ENCODE measurements at regions not wholly inside any gene's neighbourhood (a gene's known extent, or its start where the extent isn't known, plus 50 kb on each side); places are given as distances from the start of the nearest gene placed in this dataset.

DNA sequence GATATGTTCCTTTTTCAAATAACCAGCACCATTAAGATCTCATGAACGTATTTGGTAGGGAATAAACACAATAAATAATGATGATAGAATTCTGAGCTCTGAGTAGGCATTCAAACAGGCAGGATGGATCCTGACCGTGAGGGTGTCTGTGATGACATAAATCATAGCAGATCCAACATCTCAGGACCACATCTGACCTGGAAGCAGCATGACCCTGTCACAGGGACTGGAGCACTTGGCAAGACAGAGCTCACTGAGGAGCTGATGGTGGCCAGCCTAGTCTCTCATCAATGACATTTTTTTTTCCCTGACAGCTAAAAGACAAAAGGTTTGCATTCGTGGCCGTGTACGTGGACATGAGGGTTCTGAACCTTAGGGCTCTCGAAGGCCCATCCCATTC lies 337.5 kb downstream of the NPIPA8 start:
- POLR2A ChIA-PET = no interaction called here
- no TSS peak for BruUV-seq (replicated peaks)
- Mint-ChIP-seq H3K36me3 (ENCODE audit: insufficient read depth, unreplicated experiment) (no peaks in the 10 kb centered on the region), H3K27me3 (ENCODE audit: insufficient read depth, unreplicated experiment) (no peaks in the 10 kb centered on the region), H3K4me3 (ENCODE audit: unreplicated experiment) (no peak overlapping the region), H3K27ac (ENCODE audit: low read depth, unreplicated experiment) (no peak overlapping the region), H3K4me1 (ENCODE audit: insufficient read depth, unreplicated experiment) (no peaks in the 10 kb centered on the region), H3K9me3 (ENCODE audit: unreplicated experiment) (peaks cover 24% of the 10 kb centered on the region)
- CTCF ChIA-PET = no interaction called here
- DNase-seq (ENCODE audit: unreplicated experiment) = no peak
- intact Hi-C loops (cut with micrococcal nuclease) = no loop called here
- TF ChIP-seq, protein P1, sequence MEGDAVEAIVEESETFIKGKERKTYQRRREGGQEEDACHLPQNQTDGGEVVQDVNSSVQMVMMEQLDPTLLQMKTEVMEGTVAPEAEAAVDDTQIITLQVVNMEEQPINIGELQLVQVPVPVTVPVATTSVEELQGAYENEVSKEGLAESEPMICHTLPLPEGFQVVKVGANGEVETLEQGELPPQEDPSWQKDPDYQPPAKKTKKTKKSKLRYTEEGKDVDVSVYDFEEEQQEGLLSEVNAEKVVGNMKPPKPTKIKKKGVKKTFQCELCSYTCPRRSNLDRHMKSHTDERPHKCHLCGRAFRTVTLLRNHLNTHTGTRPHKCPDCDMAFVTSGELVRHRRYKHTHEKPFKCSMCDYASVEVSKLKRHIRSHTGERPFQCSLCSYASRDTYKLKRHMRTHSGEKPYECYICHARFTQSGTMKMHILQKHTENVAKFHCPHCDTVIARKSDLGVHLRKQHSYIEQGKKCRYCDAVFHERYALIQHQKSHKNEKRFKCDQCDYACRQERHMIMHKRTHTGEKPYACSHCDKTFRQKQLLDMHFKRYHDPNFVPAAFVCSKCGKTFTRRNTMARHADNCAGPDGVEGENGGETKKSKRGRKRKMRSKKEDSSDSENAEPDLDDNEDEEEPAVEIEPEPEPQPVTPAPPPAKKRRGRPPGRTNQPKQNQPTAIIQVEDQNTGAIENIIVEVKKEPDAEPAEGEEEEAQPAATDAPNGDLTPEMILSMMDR (IDR thresholded peaks at IDR 0.05; ENCODE audit: unreplicated experiment) = no peak

DNA sequence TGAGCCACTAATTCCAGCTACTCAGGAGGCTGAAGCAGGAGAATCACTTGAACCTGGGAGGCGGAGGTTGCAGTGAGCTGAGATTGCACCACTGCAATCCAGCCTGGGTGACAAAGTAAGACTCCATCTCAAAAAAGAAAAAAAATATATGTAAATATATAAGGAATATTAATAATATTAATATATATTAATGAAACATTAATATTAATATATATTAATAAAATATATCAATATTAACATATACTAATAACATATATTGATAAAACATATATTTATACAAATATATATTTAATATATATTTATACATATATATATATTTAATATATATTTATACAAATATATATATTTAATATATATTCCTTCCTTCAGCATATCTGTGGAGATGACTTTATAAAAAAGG lies 338.0 kb downstream of the NPIPA8 start:
- no peaks in the 10 kb centered on the region for H3K27me3 Mint-ChIP-seq (ENCODE audit: insufficient read depth, unreplicated experiment)
- no peak overlapping the region for H3K27ac Mint-ChIP-seq (ENCODE audit: low read depth, unreplicated experiment)
- ChIA-PET POLR2A (no interaction called here), CTCF (no interaction called here)
- TF ChIP-seq, protein P1 (IDR thresholded peaks at IDR 0.05; ENCODE audit: unreplicated experiment) = no peak
- no TSS peak for BruUV-seq (replicated peaks)
- no peak for DNase-seq (ENCODE audit: unreplicated experiment)
- H3K4me3 Mint-ChIP-seq (ENCODE audit: unreplicated experiment) = no peak overlapping the region
- no peaks in the 10 kb centered on the region for H3K36me3 Mint-ChIP-seq (ENCODE audit: insufficient read depth, unreplicated experiment)
- intact Hi-C loops (cut with micrococcal nuclease) = no loop called here
- no peaks in the 10 kb centered on the region for H3K4me1 Mint-ChIP-seq (ENCODE audit: insufficient read depth, unreplicated experiment)
- peaks cover 26% of the 10 kb centered on the region for H3K9me3 Mint-ChIP-seq (ENCODE audit: unreplicated experiment)

DNA sequence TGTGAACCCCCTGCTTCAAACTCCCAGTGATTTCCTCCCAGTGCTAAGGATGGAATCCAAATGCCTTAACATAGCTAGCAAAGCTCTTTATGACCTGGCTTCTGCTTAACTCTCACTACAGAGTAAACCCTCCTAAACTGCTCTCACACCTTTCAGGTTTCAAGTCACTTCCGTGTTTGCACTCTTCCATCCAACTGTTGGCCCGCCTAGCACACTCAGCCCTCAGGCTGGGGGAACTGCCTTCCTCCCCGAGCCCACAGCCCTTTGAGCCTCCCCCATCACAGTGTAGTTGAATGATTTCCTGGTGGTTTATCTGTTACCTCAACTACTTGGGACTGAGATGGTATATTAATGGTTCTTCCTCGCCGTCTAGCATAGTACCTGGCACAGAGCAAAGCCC lies 342.5 kb downstream of the NPIPA8 start:
- H3K9me3 Mint-ChIP-seq (ENCODE audit: unreplicated experiment) = peaks cover 33% of the 10 kb centered on the region
- H3K36me3 Mint-ChIP-seq (ENCODE audit: insufficient read depth, unreplicated experiment) = no peaks in the 10 kb centered on the region
- TF ChIP-seq, protein P1 (IDR thresholded peaks at IDR 0.05; ENCODE audit: unreplicated experiment) = no peak
- no TSS peak for BruUV-seq (replicated peaks)
- no peak overlapping the region for H3K27ac Mint-ChIP-seq (ENCODE audit: low read depth, unreplicated experiment)
- DNase-seq (ENCODE audit: unreplicated experiment) = no peak
- no peak overlapping the region for H3K4me3 Mint-ChIP-seq (ENCODE audit: unreplicated experiment)
- no peaks in the 10 kb centered on the region for H3K4me1 Mint-ChIP-seq (ENCODE audit: insufficient read depth, unreplicated experiment)
- CTCF ChIA-PET = no interaction called here
- intact Hi-C loops (cut with micrococcal nuclease) = no loop called here
- POLR2A ChIA-PET = no interaction called here
- no peaks in the 10 kb centered on the region for H3K27me3 Mint-ChIP-seq (ENCODE audit: insufficient read depth, unreplicated experiment)

DNA sequence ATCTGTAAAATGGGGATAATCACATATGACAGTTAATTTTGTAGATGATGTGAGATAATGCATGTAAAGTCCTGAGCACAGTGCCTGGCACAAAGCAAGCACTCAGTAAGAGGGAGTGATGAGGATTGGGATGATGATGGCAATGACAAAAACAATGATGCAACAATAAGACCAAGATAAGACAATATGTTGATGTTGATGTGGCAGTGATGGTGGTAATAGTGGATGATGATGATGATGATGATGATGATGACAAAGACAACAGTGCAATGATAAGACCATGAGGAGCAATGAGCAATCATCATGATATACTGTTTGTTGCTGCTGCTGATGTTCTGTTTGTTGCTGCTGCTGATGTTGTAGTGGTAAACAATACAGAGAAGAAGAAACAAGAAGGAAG lies 344.1 kb downstream of the NPIPA8 start:
- BruUV-seq (replicated peaks) = no TSS peak
- Mint-ChIP-seq H3K27ac (ENCODE audit: low read depth, unreplicated experiment) (no peak overlapping the region), H3K4me1 (ENCODE audit: insufficient read depth, unreplicated experiment) (no peaks in the 10 kb centered on the region), H3K4me3 (ENCODE audit: unreplicated experiment) (no peak overlapping the region), H3K36me3 (ENCODE audit: insufficient read depth, unreplicated experiment) (no peaks in the 10 kb centered on the region), H3K9me3 (ENCODE audit: unreplicated experiment) (peaks cover 37% of the 10 kb centered on the region), H3K27me3 (ENCODE audit: insufficient read depth, unreplicated experiment) (no peaks in the 10 kb centered on the region)
- intact Hi-C loops (cut with micrococcal nuclease) = no loop called here
- POLR2A ChIA-PET = no interaction called here
- CTCF ChIA-PET = no interaction called here
- no peak for DNase-seq (ENCODE audit: unreplicated experiment)
- TF ChIP-seq, protein P1 (IDR thresholded peaks at IDR 0.05; ENCODE audit: unreplicated experiment) = no peak

Data from MCF 10A (cell line).